ENCODE measurements at regions not wholly inside any gene's neighbourhood (a gene's known extent, or its start where the extent isn't known, plus 50 kb on each side); places are given as distances from the start of the nearest gene placed in this dataset.

- ATAC-seq (ENCODE audit: low read depth in 2 of 2) (no peak), DNase-seq (no peak)
- Mint-ChIP-seq H3K9me3 (peaks cover 0 to 2% (median 0%) of the 10 kb centered on the region in 7 donors), H3K4me3 (no peak overlapping the region), H3K27ac (no peak overlapping the region), H3K36me3 (no peaks in the 10 kb centered on the region), H3K27me3 (peaks cover 14 to 27% (median 21%) of the 10 kb centered on the region in 3 donors), H3K4me1 (no peaks in the 10 kb centered on the region)
These were observed 209.2 kb downstream of the FOXL1 start for GRCh38 chr16:86787538-86787937.

DNA sequence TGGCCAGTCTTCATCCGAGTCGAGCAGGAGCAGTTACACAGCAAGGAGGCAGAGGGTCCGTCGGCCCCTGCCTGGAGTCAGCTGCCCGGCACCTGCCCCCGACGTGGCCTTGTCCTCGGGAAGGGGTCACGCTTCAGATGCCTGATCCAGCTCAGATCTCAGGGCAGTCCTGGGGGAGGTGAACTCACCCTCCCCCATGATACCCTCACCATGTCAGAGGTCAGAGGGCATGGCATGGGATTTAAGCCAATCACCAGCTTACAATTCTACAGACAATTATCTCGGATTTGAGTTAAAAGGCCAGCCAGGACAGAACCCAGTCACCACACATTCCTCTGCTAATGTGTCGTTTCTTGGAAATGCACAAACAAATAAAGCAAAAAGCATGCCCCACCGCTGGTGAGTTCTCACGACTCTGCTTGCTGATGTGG is 211.3 kb downstream of the FOXL1 start:
- Mint-ChIP-seq H3K9me3 (peaks cover 0 to 3% (median 0%) of the 10 kb centered on the region in 7 donors), H3K36me3 (no peaks in the 10 kb centered on the region), H3K27ac (no peak overlapping the region), H3K27me3 (peaks cover 14 to 27% (median 27%) of the 10 kb centered on the region in 3 donors), H3K4me1 (no peaks in the 10 kb centered on the region), H3K4me3 (no peak overlapping the region)
- DNase-seq (no peak), ATAC-seq (ENCODE audit: low read depth in 2 of 2) (no peak)

- Mint-ChIP-seq H3K9me3 (peaks cover 0 to 3% (median 0%) of the 10 kb centered on the region in 7 donors), H3K36me3 (no peaks in the 10 kb centered on the region), H3K27ac (no peak overlapping the region), H3K27me3 (peaks cover 14 to 27% (median 26%) of the 10 kb centered on the region in 3 donors), H3K4me1 (no peaks in the 10 kb centered on the region), H3K4me3 (peak overlapping the region in 1 of 8 donors; percentile 15)
- DNase-seq (no peak), ATAC-seq (ENCODE audit: low read depth in 2 of 2) (no peak)
These were observed 213.1 kb downstream of the FOXL1 start for GRCh38 chr16:86791287-86792035.

GRCh38 chr16:86794216-86794864 is 216.0 kb downstream of the FOXL1 start:
- H3K27me3 Mint-ChIP-seq, result peaks cover 17 to 36% (median 35%) of the 10 kb centered on the region in 3 donors
- no peaks in the 10 kb centered on the region for H3K4me1 Mint-ChIP-seq

GRCh38 chr16:86797700-86798099 is 219.4 kb downstream of the FOXL1 start:
- H3K4me3 Mint-ChIP-seq, result no peak overlapping the region
- DNase-seq (no peak), ATAC-seq (ENCODE audit: low read depth in 2 of 2) (no peak)
- no peaks in the 10 kb centered on the region for H3K4me1 Mint-ChIP-seq
- peaks cover 0 to 5% (median 2%) of the 10 kb centered on the region in 7 donors for H3K9me3 Mint-ChIP-seq
- no peaks in the 10 kb centered on the region for H3K36me3 Mint-ChIP-seq
- H3K27ac Mint-ChIP-seq, result no peak overlapping the region
- H3K27me3 Mint-ChIP-seq, result peaks cover 29 to 30% (median 30%) of the 10 kb centered on the region in 3 donors

More at GRCh38 chr16:86794216-86794864, 216.0 kb downstream of the FOXL1 start:
- H3K4me3 Mint-ChIP-seq, result no peak overlapping the region
- H3K27ac Mint-ChIP-seq, result no peak overlapping the region
- no peak for ATAC-seq (ENCODE audit: low read depth in 2 of 2)
- H3K9me3 Mint-ChIP-seq, result peaks cover 0 to 3% (median 1%) of the 10 kb centered on the region in 7 donors
- no peaks in the 10 kb centered on the region for H3K36me3 Mint-ChIP-seq
- no peak for DNase-seq

DNA sequence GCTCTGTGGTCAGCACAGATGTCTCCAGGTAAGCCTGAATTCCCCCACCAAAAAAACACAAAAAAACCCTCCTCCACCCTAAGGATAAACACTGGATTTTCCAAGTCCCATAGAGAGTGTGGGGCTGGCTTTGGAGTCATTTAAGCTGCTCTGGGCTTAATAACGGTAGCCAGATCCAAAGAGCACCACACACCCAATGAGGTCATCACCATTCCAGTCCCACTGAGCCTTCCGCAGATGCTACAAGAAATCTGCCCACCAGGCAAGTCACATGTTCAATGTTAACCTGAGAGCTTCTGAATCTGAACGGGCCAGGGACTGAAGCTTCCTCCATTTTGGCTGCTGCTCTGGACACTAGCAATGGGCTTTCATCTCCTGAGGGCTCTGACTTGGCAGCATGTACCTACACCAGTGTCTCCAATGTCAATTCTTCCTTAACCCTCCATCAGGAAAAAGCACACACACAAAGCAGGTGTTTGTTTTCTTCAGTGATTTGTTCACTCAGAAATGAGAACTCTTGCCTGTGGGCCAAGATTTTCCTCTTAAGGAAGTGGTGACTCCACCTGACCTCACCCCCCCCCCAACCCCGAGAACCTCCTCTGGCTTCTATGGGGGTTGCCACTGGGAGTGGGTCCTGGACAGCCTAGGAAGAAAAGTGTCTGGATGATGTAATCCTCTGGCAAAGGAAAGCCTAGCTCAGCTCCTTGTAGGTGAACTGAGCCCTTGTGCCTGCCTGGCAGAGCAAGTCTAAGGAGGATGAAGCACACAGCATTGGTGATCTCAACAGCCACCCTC is 220.1 kb downstream of the FOXL1 start:
- Mint-ChIP-seq H3K36me3 (no peaks in the 10 kb centered on the region), H3K4me3 (no peak overlapping the region), H3K27ac (no peak overlapping the region), H3K9me3 (peaks cover 0 to 5% (median 3%) of the 10 kb centered on the region in 7 donors), H3K27me3 (peaks cover 29 to 30% (median 30%) of the 10 kb centered on the region in 3 donors), H3K4me1 (no peaks in the 10 kb centered on the region)
- DNase-seq, result no peak
- no peak for ATAC-seq (ENCODE audit: low read depth in 2 of 2)

DNA sequence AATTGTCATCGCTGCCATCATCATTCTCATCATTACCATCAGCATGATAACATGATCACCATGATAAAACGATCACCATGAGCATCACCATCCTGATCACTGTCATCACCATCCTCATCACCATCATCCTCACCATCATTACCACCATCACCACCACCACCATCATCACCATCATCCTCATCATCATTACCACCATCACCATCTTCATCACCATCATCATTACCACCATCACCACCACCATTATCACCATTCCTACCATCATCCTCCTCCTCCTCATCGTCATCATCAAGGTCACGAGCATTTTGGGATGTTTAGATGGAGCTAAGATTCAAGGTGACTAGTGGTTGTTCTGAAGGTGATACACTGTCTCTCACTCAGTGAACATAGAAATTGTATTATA is 221.0 kb downstream of the FOXL1 start:
- ATAC-seq (ENCODE audit: low read depth in 2 of 2) (no peak), DNase-seq (no peak)
- Mint-ChIP-seq H3K4me3 (no peak overlapping the region), H3K27ac (no peak overlapping the region), H3K36me3 (no peaks in the 10 kb centered on the region), H3K27me3 (peaks cover 30 to 35% (median 34%) of the 10 kb centered on the region in 3 donors), H3K4me1 (no peaks in the 10 kb centered on the region), H3K9me3 (peaks cover 0 to 7% (median 2%) of the 10 kb centered on the region in 7 donors)

GRCh38 chr16:86800894-86801293 is 222.5 kb downstream of the FOXL1 start:
- Mint-ChIP-seq H3K27me3 (peaks cover 32 to 38% (median 38%) of the 10 kb centered on the region in 3 donors), H3K4me3 (no peak overlapping the region), H3K9me3 (peaks cover 0 to 7% (median 2%) of the 10 kb centered on the region in 7 donors), H3K36me3 (no peaks in the 10 kb centered on the region), H3K4me1 (no peaks in the 10 kb centered on the region), H3K27ac (no peak overlapping the region)
- ATAC-seq (ENCODE audit: low read depth in 2 of 2) (no peak), DNase-seq (no peak)

GRCh38 chr16:86802013-86802412 is 223.7 kb downstream of the FOXL1 start:
- Mint-ChIP-seq H3K4me3 (no peak overlapping the region), H3K36me3 (no peaks in the 10 kb centered on the region), H3K4me1 (no peaks in the 10 kb centered on the region), H3K27me3 (peaks cover 33 to 44% (median 38%) of the 10 kb centered on the region in 3 donors), H3K27ac (no peak overlapping the region), H3K9me3 (peaks cover 0 to 7% (median 3%) of the 10 kb centered on the region in 7 donors)
- no peak for DNase-seq
- no peak for ATAC-seq (ENCODE audit: low read depth in 2 of 2)

GRCh38 chr16:86805188-86805587 is 226.8 kb downstream of the FOXL1 start:
- ATAC-seq (ENCODE audit: low read depth in 2 of 2), result no peak
- Mint-ChIP-seq H3K27me3 (peaks cover 19 to 39% (median 29%) of the 10 kb centered on the region in 3 donors), H3K36me3 (no peaks in the 10 kb centered on the region), H3K4me3 (no peak overlapping the region), H3K9me3 (peaks cover 0 to 7% (median 0%) of the 10 kb centered on the region in 7 donors), H3K4me1 (no peaks in the 10 kb centered on the region), H3K27ac (no peak overlapping the region)
- no peak for DNase-seq

DNA sequence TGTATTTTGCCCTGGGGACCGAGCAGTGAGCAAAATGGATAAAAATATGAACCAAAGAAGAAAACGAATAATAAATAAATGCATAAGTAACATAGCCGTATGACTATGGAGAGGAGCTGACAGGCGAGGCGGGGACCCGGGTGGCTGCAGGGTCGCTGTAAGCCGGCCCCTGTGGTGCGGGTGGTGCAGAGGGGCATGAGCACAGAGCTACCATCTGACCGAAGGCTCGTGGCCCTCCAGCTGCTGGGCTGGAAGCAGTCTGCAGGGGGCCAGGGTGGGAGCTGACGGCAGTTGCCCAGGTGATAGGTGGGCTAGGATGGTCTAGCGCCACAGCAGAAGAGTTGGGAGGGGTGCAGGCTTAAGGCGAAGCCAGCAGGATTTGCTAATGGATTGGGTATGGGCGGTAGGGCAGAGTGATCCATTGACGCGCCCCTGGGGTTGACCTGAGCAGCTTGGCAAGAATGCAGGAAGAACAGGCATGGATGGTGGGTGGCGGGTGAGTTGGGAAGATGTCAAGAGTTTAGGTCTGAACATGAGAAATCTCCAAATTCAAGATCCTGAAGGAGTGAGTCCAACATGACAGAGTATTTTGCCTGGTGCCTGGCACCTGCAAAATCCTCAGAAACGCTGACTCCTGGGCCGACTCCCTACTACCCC is 228.0 kb downstream of the FOXL1 start:
- Mint-ChIP-seq H3K4me1 (no peaks in the 10 kb centered on the region), H3K27ac (no peak overlapping the region), H3K9me3 (peaks cover 0 to 7% (median 0%) of the 10 kb centered on the region in 7 donors), H3K27me3 (peaks cover 13 to 33% (median 21%) of the 10 kb centered on the region in 3 donors), H3K36me3 (no peaks in the 10 kb centered on the region), H3K4me3 (peak overlapping the region in 1 of 8 donors; percentile 42)
- ATAC-seq (ENCODE audit: low read depth in 2 of 2) (no peak), DNase-seq (no peak)

DNA sequence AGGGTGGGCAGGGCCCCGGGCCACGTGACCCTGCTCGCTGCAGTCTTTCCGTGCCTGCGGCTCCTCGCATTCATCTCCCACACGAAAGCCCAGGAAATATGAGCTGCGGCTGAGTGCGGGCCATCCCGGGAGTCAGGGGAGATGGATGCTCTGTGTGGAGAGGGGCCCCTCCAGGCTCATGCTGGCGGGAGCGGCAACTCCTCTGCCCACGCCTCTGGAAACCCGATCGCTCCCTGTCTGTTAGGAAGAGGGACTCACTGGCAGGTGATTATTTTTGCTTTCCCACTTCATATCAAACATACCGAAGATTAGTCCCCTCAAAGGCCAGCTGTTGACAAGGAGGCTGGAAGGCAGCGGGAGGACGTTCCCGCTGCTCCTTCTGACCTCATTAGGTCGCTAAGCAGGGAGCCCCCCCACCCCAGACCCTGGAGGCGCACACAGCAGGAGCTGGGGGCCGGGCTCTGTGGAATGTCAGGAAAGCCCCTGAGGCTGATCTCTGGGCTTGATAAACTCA is 228.5 kb downstream of the FOXL1 start:
- no peak for ATAC-seq (ENCODE audit: low read depth in 2 of 2)
- peaks cover 13 to 32% (median 21%) of the 10 kb centered on the region in 3 donors for H3K27me3 Mint-ChIP-seq
- no peak overlapping the region for H3K27ac Mint-ChIP-seq
- H3K9me3 Mint-ChIP-seq, result peaks cover 0 to 7% (median 0%) of the 10 kb centered on the region in 7 donors
- no peak for DNase-seq
- H3K36me3 Mint-ChIP-seq, result no peaks in the 10 kb centered on the region
- no peaks in the 10 kb centered on the region for H3K4me1 Mint-ChIP-seq
- H3K4me3 Mint-ChIP-seq, result no peak overlapping the region
